ENCODE measurements at regions not wholly inside any gene's neighbourhood (a gene's known extent, or its start where the extent isn't known, plus 50 kb on each side); places are given as distances from the start of the nearest gene placed in this dataset.

DNA sequence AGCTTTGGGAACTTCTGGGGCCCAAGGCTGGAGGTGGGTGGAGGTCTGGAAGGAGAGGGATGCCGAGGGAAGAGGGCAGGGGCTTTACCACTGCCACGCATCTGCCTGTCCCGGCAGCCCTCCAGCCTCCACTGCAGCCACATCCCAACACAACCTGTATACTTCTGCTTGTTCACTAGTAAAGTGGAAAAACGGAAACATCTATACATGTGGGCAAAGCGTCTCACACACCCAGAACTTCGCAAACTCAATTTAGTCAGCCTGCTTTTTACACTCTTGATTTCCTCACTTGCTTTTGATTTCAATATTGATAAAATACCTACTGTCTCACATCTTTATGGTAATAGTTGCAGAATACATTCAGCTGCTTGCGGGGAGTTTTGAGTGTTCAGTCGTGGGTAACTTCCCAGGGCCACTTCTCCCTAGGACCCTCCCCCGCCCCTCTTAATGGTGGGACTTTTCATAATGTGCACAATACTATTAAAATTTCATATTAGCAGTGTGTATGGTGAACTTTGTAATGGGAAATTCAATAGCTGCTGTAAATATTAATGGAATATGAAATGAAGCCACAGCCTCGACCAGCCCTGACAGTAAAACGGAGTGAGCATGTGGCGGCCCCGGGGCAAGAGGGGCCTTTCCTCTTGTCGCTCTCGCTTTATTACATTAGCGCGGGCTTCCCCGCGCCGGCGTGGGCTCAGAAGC lies 85.2 kb downstream of the NR2F2 start:
- DNase-seq, result no peak

DNA sequence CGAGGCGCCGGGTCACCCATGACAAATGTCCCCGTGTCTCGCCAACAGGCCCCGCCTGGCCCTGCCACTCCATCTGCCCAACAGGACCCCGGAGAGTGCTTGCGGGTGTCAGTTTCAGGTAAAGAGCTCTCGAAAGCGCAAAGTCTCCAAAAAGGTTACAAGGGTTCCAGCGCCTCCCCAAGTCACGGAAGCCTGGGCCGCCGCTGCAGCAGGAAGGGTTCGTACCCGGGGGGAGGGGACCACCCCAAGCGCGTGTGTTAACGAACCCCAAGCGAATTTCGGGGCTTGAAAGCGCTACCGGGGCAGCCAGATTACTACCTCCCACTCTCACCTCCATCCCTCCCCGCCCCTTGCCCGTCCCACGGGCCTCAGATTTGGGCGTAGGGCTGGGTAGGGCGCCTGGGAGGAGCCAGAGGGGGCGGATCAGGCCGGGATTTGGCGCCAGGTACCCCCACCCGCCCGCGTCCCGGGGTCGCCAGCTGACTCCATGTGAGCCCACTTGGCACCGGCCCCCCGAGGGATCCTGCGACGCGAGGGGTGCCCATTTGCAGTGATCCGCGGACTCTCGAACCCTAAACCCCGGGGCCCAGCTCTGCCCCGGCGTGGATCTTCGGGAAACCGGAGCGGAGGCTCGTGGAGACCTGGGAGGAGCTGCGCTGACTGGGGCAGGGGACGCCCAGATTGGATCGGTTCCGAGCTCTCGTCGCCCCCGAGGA lies 85.9 kb downstream of the NR2F2 start:
- no peak for DNase-seq

DNA sequence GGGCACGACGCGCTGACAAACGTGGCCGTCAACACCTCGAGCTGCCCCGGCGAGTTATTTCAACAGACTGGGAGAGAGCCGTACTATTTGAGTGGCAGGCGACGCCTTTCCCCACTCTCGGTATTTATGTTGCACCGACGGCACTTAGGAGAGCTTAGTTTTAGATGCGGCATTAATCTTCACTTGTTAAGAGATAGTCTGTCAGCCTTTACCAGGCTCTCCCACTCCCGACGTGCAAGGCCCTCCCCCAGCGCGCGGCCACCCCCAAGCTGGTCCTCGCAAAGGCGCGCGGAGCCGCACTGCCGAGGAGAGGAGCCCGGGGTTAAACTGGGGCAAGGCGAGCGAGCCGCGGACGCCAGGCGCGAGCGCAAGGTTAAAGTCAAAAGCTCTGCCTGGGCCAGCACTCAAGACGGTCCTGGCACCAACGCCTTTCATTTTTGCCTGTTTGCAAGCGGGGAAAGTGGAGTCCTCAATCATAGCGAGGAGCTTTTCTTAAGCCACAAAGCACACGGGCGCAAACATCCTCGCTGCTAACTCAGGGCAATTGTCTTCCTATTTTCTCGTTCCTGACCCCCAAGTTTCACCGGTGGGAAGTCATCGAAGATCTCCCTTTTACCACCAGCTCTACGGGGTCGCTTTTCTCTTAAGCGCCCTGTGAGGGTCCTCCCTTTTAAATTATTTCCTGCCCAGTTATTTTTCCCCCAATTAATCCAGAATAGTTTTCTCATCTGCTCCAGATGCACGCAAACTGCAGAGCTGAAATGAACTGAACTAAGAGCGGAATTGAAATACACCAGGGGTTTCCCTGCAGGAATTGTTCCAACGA lies 86.6 kb downstream of the NR2F2 start:
- DNase-seq, result peak; percentile 66

DNA sequence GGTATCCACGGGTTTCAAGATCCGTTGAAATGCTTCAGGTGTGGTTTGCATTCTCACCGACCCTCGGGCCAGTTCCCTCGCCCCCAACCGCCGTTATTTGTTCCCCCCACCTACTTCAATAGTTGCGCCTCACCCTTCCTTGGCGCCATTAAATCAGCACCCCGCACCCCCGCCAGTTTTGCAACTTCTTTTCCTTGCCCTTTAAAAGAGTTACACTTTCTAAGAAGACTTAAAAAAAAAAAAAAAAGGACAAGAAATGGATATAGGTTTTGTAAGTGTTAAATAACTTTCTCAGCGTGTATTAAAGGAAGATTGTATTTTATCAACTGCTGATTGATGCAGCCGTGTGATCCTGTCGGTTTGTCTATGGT lies 87.2 kb downstream of the NR2F2 start:
- no peak for DNase-seq

DNA sequence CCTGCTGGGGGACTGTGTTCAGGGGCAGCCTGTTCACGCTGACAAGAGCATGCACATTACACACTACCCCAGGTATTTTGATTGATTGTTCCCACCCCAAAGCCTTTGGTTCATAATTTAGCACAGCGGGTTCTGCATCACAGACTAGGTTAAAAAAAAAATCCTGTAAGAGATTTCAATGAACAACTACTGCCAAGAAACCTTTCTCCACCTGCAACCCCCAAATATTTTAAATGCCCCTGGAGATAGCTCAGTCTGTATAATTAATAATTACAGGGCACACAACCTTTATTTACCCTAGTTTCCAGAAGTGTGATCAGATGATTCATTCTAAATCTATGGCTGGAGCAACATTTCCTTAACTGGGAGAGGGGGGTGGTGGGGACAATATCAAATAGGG lies 87.6 kb downstream of the NR2F2 start:
- DNase-seq, result no peak

DNA sequence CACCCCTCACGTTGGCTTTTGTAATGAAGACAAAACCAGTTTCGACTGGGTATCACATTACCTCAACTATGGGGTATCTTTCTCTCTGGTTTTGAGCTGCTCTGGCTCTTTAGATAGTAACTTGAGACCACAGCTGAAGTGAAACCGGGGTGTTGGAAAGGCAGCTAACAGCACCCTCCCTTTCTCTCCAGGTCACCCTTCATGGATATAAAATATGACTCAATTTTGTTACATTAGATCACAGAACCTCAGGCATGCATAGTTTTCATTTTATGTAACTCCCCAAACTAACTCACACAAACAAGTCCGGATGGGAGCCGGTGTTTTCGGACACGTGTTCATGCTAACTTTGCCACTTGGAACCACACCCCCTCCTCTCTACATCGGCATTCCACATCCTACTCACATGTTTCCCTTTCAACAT lies 90.7 kb downstream of the NR2F2 start:
- DNase-seq, result no peak

DNA sequence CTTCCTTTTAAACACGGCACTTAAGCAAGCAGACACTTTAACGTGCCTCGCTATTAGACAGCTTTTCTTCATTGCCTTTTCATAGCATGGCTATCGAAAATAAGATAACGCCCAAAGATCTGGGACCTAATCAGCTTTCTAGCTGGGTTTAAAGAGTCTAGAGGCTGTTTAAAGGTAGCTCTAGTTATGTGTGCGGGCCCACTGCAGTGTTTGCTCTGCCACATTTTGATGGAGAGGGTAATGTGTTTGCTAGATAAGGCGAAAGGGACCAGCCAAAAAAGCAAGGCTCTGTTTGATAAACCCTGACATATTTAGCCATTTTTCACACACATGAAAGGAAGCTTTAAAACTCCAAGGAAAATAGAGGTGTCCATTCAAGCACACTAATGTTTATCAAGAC lies 91.6 kb downstream of the NR2F2 start:
- no peak for DNase-seq

DNA sequence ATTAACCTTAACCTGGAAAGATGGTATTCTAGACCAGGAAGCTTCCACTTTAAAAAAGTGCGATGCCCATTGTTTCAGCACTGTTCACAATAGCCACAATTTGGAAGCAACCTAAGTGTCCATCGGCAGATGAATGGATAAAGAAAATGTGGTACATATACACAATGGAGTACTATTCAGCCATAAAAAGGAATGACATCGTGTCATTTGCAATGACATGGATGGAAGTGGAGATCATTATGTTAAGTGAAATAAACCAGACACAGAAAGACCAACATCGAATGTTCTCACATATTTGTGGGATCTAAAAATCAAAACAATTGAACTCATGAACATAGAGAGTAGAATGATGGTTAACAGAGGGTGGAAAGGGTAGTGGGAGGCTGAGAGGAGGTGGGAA lies 94.2 kb downstream of the NR2F2 start:
- no peak for DNase-seq

DNA sequence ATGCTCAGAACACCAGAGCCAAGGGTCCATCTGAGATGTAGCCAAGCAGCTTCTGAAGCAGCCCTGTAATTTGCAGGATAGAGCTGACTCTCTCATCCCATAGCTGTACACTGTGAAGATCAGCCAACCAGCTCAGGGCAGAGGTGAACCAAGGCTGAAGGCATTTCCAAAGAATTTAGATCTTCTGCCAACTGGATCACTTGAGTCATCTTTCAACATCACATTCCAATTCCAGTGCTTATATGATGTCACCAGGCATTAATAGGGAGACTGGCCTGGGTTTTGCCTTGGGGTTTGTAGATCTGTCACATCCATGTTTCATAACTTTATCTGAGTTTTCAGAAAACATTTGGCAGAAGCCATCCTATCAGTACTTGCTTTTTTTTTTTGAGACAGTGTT lies 98.2 kb downstream of the NR2F2 start:
- DNase-seq, result no peak

DNA sequence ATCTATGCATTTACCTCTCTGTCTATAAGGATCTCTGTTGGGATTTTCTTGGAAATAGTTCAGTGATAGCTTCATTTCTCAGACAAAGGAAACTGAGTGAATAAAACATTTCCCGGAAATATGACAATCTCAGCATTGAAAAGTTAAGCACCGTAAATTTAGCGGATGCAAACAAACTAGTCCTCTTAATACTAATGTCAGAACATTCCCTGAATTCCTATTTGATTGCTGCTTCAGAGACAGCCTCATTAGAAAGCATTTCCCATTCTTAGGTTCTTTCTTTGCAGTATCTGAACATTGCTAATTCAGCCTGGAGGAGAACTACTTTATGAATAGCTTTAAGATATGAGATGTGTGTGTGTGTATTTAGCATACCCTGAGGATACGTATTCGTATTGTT lies 101.3 kb downstream of the NR2F2 start:
- no peak for DNase-seq

DNA sequence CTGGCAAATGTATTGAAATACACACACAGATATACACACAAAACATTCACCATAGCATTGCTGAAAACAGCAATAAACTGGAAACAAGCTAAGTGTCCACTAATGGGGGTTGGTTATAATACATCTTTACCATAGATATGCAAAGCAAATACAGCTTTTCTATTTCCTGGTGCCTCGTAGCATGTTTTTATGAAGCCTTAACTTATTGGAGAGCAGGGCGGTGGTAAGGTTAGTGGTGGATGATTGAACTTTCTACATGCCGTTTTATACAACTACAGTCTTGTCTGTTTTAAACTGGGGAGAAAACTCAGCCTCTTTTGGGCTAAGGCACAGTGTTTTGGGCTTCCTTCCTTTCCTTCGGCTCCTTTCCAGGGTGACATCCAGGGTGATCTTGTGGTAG lies 104.5 kb downstream of the NR2F2 start:
- no peak for DNase-seq

DNA sequence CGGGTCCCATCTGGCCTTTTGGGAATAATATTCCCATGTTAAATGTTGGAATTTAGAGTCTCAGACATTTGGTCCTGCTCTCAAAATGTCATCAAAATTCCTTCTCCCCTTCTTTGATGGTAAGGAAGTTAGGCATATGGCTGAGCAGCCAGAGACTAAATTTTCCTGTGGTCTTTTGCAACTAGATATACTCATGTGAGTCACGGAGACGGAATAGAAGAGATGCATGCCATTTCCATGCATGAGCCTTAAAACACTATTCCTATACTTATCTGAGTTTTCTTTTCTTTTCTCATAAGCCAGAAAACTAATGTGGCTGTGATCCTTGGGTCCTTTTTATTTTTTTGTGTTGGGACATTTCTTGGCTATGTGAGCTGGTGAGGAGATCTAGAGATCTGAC lies 105.3 kb downstream of the NR2F2 start:
- no peak for DNase-seq

DNA sequence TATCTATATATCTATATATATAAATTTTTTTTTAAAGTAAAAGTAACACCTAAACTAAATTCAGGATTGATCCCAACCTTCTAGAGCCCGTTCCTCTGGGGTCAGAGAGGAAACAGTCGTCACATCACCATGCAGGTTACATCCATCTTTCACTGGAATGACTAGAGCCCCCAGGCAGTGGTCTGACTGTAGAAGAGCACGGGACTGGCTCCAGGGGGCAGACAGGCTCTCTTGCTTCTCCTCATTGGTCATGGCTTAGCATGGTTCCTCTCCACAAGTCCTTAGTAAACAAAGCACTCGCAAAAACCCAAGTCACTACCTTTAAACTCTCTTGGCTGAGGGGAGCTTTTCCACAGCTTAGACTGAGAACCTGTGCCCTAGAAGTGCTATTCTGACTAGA lies 110.5 kb downstream of the NR2F2 start:
- DNase-seq, result no peak

DNA sequence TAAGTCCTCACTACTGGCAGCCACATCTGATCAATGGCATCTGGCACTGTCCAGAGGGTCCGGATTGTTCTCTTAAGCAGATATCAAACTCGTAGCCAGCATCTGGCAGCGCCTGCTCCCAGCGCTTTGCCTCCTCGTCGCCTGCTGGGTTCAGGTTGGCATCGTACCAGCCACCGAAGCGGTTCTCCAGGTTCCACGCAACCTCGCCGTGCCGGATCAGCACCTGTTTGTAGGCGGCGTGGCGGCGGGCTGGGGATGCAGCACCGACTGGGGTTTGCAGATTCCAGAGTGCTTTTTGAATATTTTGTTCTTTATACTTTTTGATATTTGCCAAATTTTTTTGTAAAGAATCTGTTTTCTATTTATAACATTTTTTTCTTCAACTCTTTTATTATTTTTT lies 111.6 kb downstream of the NR2F2 start:
- no peak for DNase-seq

DNA sequence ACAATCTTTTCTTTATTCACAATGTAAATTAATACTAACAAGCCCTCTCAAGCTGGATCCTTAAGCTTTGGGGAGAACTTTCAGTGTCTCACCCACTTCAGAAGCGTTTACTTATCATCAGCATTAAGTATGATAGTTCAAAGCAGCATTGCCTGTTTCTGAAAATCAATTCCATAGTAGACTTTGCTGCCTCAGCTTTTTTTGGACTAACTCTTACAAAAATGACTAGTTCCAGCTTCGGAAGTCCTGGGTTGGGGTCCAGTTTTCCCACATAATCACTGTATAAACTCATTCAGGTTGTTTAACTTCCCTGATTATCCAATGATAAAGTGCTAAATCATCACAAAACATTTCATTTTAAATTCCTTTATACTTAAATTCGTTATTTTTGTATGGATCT lies 114.4 kb downstream of the NR2F2 start:
- no peak for DNase-seq

DNA sequence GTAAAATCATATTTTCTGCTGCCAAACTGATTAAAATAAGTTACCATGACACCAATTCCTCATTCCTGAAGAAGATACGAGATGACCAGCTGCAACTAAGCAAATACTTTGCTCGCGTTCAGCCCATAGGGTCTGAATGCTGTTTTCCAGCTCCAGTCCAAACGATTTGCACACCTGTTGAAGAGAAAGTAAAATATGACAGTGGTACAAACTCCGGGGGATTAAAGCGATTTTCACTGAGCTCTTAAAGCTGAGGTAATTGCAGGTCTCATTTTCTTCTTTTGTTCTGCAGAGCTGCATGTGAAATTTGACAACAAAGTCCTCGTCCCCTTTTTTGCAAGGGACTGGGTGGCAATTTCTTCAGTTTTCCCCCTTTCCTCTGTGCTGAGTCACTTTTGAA lies 118.4 kb downstream of the NR2F2 start:
- DNase-seq, result no peak

DNA sequence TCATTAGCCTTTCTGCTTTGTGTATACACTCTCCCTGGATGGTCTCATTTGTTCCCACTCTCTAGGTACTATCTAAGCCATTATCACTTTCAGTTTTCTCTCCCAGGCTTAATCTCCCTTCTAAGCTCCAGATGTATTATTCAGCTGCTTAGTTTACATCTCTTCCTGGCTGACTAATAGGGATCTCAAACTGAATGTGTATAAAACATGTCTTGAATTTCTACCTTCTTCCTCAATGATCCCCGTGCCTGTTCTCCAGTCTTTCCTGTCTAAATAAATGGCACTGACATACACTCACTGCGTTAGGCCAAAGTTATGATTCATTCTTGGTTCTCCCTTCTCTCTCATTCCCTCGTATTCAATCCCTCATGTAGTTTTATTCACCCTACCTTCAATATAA lies 127.3 kb downstream of the NR2F2 start:
- no peak for DNase-seq

DNA sequence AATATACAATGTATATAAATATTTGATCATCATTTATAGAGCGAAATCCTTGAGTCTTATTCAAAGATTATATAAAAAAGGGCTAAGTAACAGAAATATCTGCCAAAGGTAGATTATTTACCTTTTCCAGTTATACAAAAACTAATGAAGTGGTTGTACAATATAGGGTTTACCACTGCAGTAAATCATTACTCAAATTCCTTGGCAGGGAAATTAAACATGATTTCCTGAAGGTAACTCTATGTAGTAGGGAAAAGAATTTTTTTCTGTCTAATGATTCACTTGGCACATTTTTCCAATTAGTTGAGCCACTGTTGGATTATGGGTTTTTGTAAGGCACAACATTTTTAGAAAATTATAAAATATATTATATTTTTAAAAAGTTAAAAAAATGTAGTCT lies 129.6 kb downstream of the NR2F2 start:
- DNase-seq, result no peak

DNA sequence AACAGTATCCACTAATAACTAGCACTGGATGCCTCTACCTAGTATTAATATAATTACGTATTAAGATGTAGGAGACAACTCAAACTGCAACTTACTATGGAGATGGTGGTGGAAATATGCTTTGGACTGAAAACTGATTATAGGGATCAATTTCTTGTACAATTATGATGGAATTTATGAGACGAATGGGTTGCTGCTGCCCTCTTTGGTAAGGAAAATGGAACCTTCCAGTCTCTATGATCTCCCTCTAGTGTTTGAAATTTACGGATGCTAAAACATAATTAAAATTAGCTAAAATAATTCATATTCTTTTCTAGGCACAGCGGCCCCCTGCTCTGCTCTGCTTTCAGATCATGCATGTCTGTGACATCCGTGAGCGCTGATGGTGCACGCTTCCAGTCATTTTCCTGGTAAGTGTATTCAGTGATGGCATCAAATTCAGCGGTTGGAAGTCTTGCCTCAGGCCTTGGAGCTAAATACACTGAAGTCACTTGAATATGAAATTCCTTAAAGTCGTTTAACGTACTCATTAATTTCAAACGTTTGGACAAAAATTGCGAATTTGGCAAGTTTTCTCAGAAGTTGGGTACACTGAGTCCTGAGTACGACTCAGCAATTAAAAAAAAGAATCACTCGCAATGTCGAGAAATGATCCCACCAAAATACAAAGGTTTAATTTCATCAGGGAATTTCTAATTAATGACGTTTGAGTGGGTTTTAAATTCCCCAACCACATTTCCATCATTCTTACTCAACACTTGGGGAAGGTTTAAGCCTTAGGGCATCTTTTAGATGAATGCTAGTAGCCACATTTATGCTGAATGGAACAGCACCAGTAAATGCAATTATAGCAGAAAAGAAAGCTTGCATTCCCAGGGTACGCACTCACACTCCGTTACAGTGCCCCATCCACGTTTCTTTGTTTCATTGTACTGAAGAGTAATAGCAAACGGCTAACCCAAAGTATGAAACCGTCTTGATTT lies 132.6 kb downstream of the NR2F2 start:
- no peak for DNase-seq

DNA sequence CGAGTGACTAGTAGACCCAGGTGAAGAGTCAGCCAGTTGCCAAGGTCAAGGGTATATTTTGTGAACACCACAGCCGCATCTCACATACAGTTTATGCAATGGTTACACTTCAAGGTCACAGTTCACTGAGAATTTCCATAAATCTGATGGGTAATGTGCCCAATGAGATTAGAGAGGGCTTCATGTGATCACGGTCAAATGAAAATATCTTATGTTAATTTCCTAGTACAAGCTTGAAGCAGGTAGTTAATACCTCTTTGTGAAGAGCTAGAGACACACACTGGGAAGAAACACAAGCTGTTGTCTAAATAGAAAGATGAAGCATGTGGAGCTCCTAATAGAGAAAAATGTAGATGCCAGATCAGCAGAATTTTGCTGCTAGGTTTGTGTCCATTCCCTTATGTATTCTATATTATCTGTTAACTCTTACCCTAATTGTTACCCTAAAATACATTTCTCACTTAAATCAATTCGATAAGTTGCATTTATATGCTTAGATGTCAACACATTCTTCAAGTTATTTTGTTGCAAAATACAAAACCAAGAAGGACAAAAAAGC lies 136.0 kb downstream of the NR2F2 start:
- DNase-seq, result no peak

DNA sequence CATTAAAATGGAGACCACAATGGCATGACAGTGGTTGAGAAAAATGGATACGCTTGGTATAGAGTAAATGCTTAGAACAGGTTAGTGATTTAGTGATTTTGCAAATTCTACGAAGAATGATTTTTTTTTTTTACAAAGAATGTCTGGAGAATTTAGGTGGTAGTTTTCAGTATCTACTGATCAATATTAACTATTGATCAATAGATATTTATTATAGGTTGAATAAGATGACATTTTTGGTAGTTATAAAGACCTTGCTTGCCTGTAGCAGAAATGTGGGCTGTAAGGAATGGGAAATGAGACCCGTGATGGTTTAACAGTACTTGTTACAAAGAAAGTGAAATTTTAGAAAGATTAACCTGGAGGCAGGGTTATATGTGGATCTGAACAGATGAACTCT lies 137.5 kb downstream of the NR2F2 start:
- no peak for DNase-seq

DNA sequence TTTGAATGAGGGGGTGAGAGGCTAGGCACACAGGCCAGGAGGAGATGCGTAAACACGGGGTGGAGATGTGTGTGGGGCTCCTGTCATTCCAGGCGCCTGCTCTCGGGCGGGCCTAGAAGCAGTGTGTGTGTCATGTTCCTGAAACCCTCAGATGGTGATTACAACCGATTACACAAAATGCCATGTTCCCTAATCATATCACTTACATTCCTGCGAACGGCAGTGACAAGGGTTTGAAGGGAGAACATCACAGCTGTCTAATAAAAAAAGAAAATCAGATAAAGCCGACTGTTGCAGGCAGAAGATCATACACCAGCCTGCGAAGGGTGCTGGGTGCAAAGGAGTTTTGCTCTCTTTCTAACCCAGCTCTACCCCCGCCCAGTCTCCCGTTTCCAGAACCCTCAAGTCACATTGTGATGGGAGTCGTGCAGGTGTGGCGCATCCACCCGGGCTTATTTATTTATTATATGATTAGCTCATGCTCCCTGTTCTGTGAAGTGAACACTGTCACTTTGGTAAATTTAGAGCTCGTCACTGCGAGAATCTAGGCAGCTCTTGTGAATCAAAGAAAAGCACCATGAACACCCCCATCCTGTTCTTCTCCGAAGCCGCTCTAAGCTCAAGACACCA lies 140.3 kb downstream of the NR2F2 start:
- DNase-seq, result no peak

All from NCI-H524 treated with DMSO at 0.1 percent for 48 hours (cell line).